ENCODE measurements at regions not wholly inside any gene's neighbourhood (a gene's known extent, or its start where the extent isn't known, plus 50 kb on each side); places are given as distances from the start of the nearest gene placed in this dataset.

DNA sequence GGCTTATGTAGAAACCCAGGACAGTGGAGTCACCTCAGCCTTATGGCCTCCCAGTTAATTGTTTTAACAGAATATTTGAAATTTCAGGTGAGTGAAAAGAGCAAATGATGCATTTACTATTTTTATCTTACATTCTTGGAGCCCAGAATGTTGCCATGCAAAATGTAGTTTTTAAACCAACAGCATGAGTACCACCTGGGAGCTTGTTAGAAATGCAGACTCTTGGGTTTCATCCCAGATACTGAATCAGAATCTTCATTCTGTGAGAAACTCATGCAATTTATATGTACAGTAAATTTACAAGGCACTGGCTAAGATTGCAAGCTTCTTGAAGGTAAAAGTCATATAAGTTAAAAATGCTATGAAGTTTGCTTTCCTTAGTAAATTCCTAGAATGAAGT lies 654.5 kb upstream of the CDH2 start:
- H3K27me3 ChIP-seq (replicated peaks; ENCODE audit: insufficient read depth, low read depth, low read length, poor library complexity) = no peaks in the 10 kb centered on the region
- CTCF ChIA-PET = no interaction called here
- H3K9me3 ChIP-seq (ENCODE audit: low read depth, low read length, poor library complexity, severe bottlenecking) = no peaks in the 10 kb centered on the region
- intact Hi-C loops (cut with micrococcal nuclease; ENCODE audit: unreplicated experiment) = no loop called here
- no peak overlapping the region for H3K4me3 ChIP-seq (ENCODE audit: low read depth, low read length, poor library complexity, severe bottlenecking)
- POLR2A ChIA-PET (ENCODE audit: low non-redundant PET) = no interaction called here
- no peak for DNase-seq (ENCODE audit: low spot score)
- no TSS peak for BruUV-seq (replicated peaks)
- H3K36me3 ChIP-seq (ENCODE audit: insufficient read depth, low read length, poor library complexity, severe bottlenecking) = no peaks in the 10 kb centered on the region
- no peaks in the 10 kb centered on the region for H3K4me1 ChIP-seq (ENCODE audit: insufficient read depth, low read length, poor library complexity, severe bottlenecking)
- TF ChIP-seq EZH2 (IDR thresholded peaks at IDR 0.05; ENCODE audit: borderline replicate concordance, low read depth, low read length, poor library complexity, severe bottlenecking) = no peak
- TF ChIP-seq, protein P1, sequence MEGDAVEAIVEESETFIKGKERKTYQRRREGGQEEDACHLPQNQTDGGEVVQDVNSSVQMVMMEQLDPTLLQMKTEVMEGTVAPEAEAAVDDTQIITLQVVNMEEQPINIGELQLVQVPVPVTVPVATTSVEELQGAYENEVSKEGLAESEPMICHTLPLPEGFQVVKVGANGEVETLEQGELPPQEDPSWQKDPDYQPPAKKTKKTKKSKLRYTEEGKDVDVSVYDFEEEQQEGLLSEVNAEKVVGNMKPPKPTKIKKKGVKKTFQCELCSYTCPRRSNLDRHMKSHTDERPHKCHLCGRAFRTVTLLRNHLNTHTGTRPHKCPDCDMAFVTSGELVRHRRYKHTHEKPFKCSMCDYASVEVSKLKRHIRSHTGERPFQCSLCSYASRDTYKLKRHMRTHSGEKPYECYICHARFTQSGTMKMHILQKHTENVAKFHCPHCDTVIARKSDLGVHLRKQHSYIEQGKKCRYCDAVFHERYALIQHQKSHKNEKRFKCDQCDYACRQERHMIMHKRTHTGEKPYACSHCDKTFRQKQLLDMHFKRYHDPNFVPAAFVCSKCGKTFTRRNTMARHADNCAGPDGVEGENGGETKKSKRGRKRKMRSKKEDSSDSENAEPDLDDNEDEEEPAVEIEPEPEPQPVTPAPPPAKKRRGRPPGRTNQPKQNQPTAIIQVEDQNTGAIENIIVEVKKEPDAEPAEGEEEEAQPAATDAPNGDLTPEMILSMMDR (conservative IDR thresholded peaks at IDR 0.05; ENCODE audit: low read depth, low read length) = no peak
- H3K27ac ChIP-seq (ENCODE audit: low read depth, low read length, poor library complexity, severe bottlenecking) = no peak overlapping the region

DNA sequence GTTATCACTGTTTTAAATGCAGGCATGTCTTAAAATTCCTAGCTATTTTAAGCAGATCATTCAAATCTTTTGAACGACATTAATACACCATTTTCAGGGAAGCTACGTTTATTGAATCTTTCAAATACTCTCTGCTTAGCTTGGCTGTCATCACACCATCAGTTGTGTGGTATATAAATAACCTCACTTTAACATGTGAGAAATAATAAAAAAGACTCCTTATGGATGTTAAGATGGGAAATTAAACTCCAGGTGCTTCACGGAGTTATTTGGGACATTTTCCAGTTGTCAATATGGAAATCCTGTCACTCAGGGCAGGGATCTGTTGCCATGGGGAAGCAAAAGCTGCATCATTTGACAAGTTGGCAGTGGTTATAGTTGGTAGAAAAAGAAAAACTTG lies 649.2 kb upstream of the CDH2 start:
- BruUV-seq (replicated peaks) = no TSS peak

DNA sequence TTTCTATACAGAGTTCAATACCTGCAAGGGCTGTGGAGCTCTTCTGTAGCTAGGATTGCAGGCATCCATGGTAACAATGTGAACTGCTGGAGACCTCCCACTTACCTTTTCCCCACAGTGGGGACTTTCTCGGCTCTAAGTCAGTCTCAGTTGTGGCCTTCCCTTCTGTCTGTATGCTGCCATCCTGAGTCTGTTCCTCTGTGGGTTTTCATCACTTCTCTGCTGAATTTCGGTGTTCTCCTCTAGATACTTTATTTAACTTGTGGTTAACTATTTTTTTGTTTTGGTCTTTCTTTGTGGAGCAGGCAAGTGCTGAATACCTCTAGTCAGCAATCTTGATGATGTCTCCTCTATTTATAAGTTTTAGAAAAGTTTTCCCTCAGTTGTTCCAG lies 647.2 kb upstream of the CDH2 start:
- TF ChIP-seq EZH2 (IDR thresholded peaks at IDR 0.05; ENCODE audit: borderline replicate concordance, low read depth, low read length, poor library complexity, severe bottlenecking) = no peak
- TF ChIP-seq, protein P1 (conservative IDR thresholded peaks at IDR 0.05; ENCODE audit: low read depth, low read length) = no peak
- no peak for DNase-seq (ENCODE audit: low spot score)
- Histone ChIP-seq H3K9me3 (ENCODE audit: low read depth, low read length, poor library complexity, severe bottlenecking) (no peaks in the 10 kb centered on the region), H3K36me3 (ENCODE audit: insufficient read depth, low read length, poor library complexity, severe bottlenecking) (no peaks in the 10 kb centered on the region), H3K27ac (ENCODE audit: low read depth, low read length, poor library complexity, severe bottlenecking) (no peak overlapping the region), H3K4me3 (ENCODE audit: low read depth, low read length, poor library complexity, severe bottlenecking) (no peak overlapping the region), H3K4me1 (ENCODE audit: insufficient read depth, low read length, poor library complexity, severe bottlenecking) (no peaks in the 10 kb centered on the region), H3K27me3 (replicated peaks; ENCODE audit: insufficient read depth, low read depth, low read length, poor library complexity) (no peaks in the 10 kb centered on the region)
- ChIA-PET POLR2A (ENCODE audit: low non-redundant PET) (no interaction called here), CTCF (no interaction called here)
- intact Hi-C loops (cut with micrococcal nuclease; ENCODE audit: unreplicated experiment) = no loop called here
- no TSS peak for BruUV-seq (replicated peaks)

More for the DNA sequence above, 649.2 kb upstream of the CDH2 start:
- TF ChIP-seq, protein P1 (conservative IDR thresholded peaks at IDR 0.05; ENCODE audit: low read depth, low read length) = no peak
- TF ChIP-seq EZH2 (IDR thresholded peaks at IDR 0.05; ENCODE audit: borderline replicate concordance, low read depth, low read length, poor library complexity, severe bottlenecking) = no peak
- Histone ChIP-seq H3K4me3 (ENCODE audit: low read depth, low read length, poor library complexity, severe bottlenecking) (no peak overlapping the region), H3K27me3 (replicated peaks; ENCODE audit: insufficient read depth, low read depth, low read length, poor library complexity) (no peaks in the 10 kb centered on the region), H3K4me1 (ENCODE audit: insufficient read depth, low read length, poor library complexity, severe bottlenecking) (no peaks in the 10 kb centered on the region), H3K36me3 (ENCODE audit: insufficient read depth, low read length, poor library complexity, severe bottlenecking) (no peaks in the 10 kb centered on the region), H3K27ac (ENCODE audit: low read depth, low read length, poor library complexity, severe bottlenecking) (no peak overlapping the region), H3K9me3 (ENCODE audit: low read depth, low read length, poor library complexity, severe bottlenecking) (no peaks in the 10 kb centered on the region)
- CTCF ChIA-PET = no interaction called here
- intact Hi-C loops (cut with micrococcal nuclease; ENCODE audit: unreplicated experiment) = no loop called here
- POLR2A ChIA-PET (ENCODE audit: low non-redundant PET) = no interaction called here
- DNase-seq (ENCODE audit: low spot score) = no peak

Data from A673 (cell line).